T-helper 2 cell treated with Interferon-gamma antibody and Interleukin-4, amounts not matched to agents 5 μg/mL and 100 μg/mL, for 36 hours (primary cell): ENCODE measurements at regions not wholly inside any gene's neighbourhood (a gene's known extent, or its start where the extent isn't known, plus 50 kb on each side); places are given as distances from the start of the nearest gene placed in this dataset.
"Not testable (repeated sequence)": the region's sequence is repeated elsewhere in the genome, so short reads cannot be mapped to it uniquely, and the experiment has no call there.

ENCODE experiments used
- DNase-seq: peaks from one replicate; pipeline ENCODE4 v3.0.0; 2021; ENCODE audit warnings: low spot score
- H3K27ac Mint-ChIP-seq: one replicate; pipeline ENCODE4 v1.8.0; 2021; ENCODE audit warnings: mild to moderate bottlenecking, mixed read lengths
- H3K27me3 Mint-ChIP-seq: one replicate; pipeline ENCODE4 v1.8.0; 2021; ENCODE audit warnings: low read depth, mixed read lengths
- H3K36me3 Mint-ChIP-seq: one replicate; pipeline ENCODE4 v1.8.0; 2021; ENCODE audit warnings: low read depth, mixed read lengths
- H3K4me1 Mint-ChIP-seq: one replicate; pipeline ENCODE4 v1.8.0; 2021; ENCODE audit warnings: low read depth, mixed read lengths
- H3K4me3 Mint-ChIP-seq: one replicate; pipeline ENCODE4 v1.8.0; 2022; ENCODE audit warnings: mild to moderate bottlenecking, moderate library complexity, mixed read lengths
- H3K9me3 Mint-ChIP-seq: one replicate; pipeline ENCODE4 v1.8.0; 2021; ENCODE audit warnings: mixed read lengths

DNA sequence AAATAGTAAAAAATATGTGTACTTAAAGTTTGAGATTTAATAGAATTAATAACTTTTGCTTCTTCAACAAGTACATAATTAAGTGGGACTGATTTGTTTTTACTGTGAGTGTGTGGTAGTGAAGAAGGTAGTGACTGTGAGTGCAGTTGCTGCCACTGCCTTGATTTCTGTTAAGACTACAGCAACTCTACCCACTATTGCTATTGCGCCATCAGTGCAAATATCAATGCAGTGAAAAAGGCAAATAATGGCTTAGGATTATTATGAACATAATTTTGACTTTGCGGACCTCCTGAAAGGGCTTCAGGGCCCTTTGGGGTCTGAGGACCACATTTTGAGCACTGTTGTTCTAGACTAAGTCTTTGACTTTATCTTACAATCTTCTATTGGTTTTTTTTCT, 112.0 kb upstream of the PITX1 start:
- Mint-ChIP-seq H3K36me3 (no peaks in the 10 kb centered on the region), H3K4me3 (no peak overlapping the region), H3K27me3 (peaks cover 4% of the 10 kb centered on the region), H3K9me3 (peaks cover 5% of the 10 kb centered on the region), H3K27ac (no peak overlapping the region), H3K4me1 (no peaks in the 10 kb centered on the region)
- DNase-seq = no peak

DNA sequence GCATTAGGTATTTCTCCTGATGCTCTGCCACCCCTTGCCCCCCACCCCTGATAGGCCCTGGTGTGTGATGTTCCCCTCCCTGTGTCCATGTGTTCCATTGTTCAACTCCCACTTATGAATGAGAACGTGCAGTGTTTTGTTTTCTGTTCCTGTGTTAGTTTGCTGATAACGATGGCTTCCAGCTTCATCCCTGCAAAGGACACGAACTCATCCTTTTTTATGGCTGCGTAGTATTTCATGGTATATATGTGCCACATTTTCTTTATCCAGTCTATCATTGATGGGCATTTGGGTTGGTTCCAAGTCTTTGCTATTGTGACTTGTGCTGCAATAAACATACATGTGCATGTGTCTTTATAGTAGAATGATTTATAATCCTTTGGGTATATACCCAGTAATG, 109.7 kb upstream of the PITX1 start:
- H3K9me3 Mint-ChIP-seq, H3K27ac Mint-ChIP-seq, DNase-seq, H3K27me3 Mint-ChIP-seq, H3K4me1 Mint-ChIP-seq, H3K4me3 Mint-ChIP-seq, H3K36me3 Mint-ChIP-seq: not testable (repeated sequence)

DNA sequence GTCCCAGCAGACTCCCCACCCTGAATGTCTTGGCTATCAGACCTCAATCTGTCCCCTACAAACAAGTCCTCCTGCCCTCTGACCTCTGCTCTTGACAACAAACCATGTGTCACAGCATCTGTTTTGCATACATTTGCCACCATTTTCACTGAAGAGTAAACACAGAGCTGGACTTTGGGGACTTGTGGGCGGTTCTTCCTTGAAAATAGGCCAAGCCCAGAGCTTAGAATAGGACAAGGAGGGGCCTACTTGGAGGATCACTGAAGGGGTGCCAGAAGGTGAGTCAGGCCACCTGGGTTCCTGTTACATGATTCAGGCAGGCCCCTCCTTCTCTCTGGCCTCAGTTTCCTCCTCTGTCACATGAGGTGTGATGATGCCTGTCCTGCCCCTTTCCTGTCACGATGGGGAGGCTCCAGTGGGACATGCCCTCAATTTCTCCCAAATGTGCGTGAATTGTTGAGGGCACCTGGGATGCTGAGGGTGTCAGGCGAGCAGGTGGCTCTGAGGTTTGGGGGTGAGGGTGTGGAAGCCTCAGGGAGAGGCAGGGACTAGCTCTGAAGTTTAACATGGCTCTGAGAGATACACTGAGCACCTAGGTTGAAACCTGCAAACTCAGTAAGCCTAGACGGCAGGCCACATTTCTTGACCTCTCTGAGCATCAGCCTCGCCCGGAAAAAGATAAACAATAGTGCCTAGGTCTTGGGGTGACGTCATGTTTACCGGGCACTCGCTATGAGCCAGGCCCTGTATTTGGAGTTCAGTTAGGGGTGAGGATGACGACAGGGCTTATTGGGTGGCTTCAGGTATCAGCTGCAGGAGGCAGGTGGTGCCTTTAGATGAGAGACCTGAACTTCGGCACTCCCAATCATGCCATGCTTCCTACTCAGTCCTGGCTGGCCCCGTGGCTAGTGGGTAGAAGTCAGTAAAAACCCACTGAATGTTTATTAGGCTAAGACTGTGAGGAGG, 107.6 kb upstream of the PITX1 start:
- no peaks in the 10 kb centered on the region for H3K36me3 Mint-ChIP-seq
- no peaks in the 10 kb centered on the region for H3K9me3 Mint-ChIP-seq
- no peaks in the 10 kb centered on the region for H3K4me1 Mint-ChIP-seq
- H3K27ac Mint-ChIP-seq = no peak overlapping the region
- peaks cover 10% of the 10 kb centered on the region for H3K27me3 Mint-ChIP-seq
- H3K4me3 Mint-ChIP-seq = no peak overlapping the region
- no peak for DNase-seq

- H3K27ac Mint-ChIP-seq = no peak overlapping the region
- H3K9me3 Mint-ChIP-seq = no peaks in the 10 kb centered on the region
- H3K36me3 Mint-ChIP-seq = no peaks in the 10 kb centered on the region
- H3K27me3 Mint-ChIP-seq = peaks cover 7% of the 10 kb centered on the region
- no peaks in the 10 kb centered on the region for H3K4me1 Mint-ChIP-seq
- no peak overlapping the region for H3K4me3 Mint-ChIP-seq
- no peak for DNase-seq
These were observed 106.6 kb upstream of the PITX1 start for GRCh38 chr5:135140446-135141204.

GRCh38 chr5:135139381-135140134, 105.5 kb upstream of the PITX1 start:
- DNase-seq = no peak
- Mint-ChIP-seq H3K4me3 (no peak overlapping the region), H3K4me1 (no peaks in the 10 kb centered on the region), H3K27me3 (peaks cover 6% of the 10 kb centered on the region), H3K36me3 (no peaks in the 10 kb centered on the region), H3K27ac (no peak overlapping the region), H3K9me3 (no peaks in the 10 kb centered on the region)

DNA sequence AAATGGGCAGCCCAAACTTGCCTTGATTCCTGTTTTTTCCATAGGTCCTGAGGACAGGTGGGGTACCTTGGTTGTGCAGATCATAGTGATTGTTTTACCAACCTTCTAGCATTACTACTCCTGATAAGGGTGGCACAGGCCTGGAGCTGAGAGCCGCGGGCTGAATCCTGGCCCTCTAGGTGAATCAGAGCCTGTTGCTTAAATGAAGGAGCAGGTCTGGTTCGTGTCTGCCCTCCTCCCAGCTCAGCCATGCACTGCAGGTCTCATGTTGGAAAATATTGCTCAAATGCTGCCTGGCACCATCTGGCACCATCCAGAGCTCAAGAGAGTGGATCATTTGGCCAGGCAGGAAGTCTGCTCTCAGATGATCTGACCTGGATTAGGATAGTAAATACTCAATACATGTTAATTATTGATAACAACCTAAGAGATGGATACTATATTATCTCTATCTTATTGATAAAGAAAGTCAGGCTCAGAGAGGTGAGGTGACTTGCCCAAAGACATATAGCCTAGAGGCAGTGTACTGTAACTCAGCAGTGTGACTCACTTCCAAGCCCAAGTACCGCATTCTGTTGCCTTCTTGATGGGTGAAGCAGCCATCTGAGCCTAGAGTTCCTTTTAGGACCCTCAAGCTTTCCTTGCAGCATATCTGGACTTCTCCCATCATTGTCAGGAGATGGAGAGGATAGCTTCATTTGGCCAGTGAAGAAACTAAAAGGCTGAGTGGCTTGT, 104.3 kb upstream of the PITX1 start:
- H3K27me3 Mint-ChIP-seq = peaks cover 6% of the 10 kb centered on the region
- H3K36me3 Mint-ChIP-seq = no peaks in the 10 kb centered on the region
- H3K9me3 Mint-ChIP-seq = no peaks in the 10 kb centered on the region
- H3K4me1 Mint-ChIP-seq = no peaks in the 10 kb centered on the region
- no peak for DNase-seq
- no peak overlapping the region for H3K4me3 Mint-ChIP-seq
- H3K27ac Mint-ChIP-seq = no peak overlapping the region

GRCh38 chr5:135137146-135137915, 103.3 kb upstream of the PITX1 start:
- H3K27me3 Mint-ChIP-seq = peaks cover 6% of the 10 kb centered on the region
- no peaks in the 10 kb centered on the region for H3K4me1 Mint-ChIP-seq
- no peak overlapping the region for H3K4me3 Mint-ChIP-seq
- no peaks in the 10 kb centered on the region for H3K36me3 Mint-ChIP-seq
- no peaks in the 10 kb centered on the region for H3K9me3 Mint-ChIP-seq
- H3K27ac Mint-ChIP-seq = no peak overlapping the region
- no peak for DNase-seq

GRCh38 chr5:135136546-135136945, 102.5 kb upstream of the PITX1 start:
- Mint-ChIP-seq H3K36me3 (no peaks in the 10 kb centered on the region), H3K27ac (no peak overlapping the region), H3K4me3 (no peak overlapping the region), H3K27me3 (peaks cover 6% of the 10 kb centered on the region), H3K4me1 (no peaks in the 10 kb centered on the region), H3K9me3 (no peaks in the 10 kb centered on the region)
- DNase-seq = no peak

GRCh38 chr5:135135530-135136226, 101.7 kb upstream of the PITX1 start:
- Mint-ChIP-seq H3K4me3 (no peak overlapping the region), H3K9me3 (no peaks in the 10 kb centered on the region), H3K27me3 (peaks cover 6% of the 10 kb centered on the region), H3K4me1 (no peaks in the 10 kb centered on the region), H3K36me3 (no peaks in the 10 kb centered on the region), H3K27ac (no peak overlapping the region)
- DNase-seq = no peak

DNA sequence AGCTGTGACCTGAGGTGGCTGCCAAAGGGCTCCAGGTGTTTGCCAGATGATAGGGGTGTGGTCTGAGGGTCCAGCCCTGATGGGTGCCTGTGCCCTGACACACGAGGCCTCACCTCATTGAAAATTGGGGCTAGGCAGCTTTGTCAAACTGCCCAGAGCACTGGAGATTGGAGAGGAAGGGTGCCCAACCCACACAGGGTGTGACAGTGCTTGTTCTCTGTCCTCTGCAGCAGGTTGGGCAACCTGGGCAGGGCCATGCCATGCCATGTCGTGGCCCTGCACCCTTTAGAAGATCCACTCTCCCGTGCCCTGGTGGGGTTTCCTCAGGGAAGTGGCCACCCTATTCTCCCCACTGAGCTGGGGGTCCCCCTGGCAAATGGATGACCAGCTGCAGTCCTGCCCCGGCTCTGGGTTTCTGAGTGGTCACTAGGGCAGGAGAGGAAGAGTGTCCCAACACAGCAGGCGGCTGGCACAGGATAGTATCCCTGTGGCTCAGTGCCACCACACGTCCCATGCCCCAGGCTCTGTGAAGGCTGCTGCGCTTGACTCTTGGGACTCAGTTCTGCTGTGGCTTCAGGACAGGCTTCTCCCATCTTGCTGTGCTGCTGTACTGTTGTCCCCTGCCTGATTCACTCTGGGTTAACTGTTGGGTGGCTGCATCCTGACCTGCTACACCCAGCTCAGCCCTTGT, 100.8 kb upstream of the PITX1 start:
- Mint-ChIP-seq H3K4me1 (no peaks in the 10 kb centered on the region), H3K27ac (no peak overlapping the region), H3K36me3 (no peaks in the 10 kb centered on the region), H3K27me3 (peaks cover 5% of the 10 kb centered on the region), H3K4me3 (no peak overlapping the region), H3K9me3 (no peaks in the 10 kb centered on the region)
- no peak for DNase-seq

DNA sequence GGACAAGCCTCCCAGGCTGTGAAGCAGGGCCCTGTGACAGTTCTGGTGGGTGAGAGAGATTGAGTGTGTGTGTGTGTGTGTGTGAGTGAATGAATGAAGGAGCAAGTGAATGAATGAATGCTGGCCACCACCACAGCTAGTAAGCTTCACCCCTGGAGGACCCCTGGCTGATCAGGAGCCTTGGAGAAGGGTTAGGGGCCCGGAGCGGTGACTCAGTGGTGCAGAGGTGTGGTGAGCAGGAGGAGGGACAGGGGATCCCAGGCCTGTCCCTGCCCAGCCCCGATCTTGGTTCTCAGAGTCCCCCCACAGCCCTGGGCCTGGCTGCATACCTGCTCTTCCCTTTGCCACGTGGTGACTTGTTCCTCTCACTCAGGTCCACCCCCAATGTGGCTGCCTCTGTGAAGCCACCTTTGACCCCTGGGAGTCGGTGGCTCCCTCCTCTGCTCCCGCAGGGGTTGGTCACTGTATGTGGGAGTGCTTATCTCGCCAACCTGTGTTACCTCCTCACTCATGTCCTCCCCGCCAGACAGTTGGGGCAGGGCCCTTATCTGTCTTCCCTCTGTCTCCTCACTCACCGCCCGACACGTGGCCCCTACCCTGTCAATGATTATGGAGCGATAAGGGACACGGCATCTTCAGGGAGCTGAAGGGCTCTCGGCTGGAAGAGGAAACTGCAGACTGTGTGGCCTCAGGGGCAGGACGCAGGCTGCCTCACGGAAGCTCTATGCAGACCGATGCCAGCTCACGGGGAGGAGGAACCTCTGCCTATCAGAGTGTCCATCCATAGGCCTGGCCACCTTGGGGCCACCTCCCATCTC, 99.9 kb upstream of the PITX1 start:
- H3K9me3 Mint-ChIP-seq = no peaks in the 10 kb centered on the region
- peaks cover 5% of the 10 kb centered on the region for H3K4me1 Mint-ChIP-seq
- peaks cover 7% of the 10 kb centered on the region for H3K27me3 Mint-ChIP-seq
- DNase-seq = no peak
- H3K27ac Mint-ChIP-seq = no peak overlapping the region
- H3K4me3 Mint-ChIP-seq = no peak overlapping the region
- no peaks in the 10 kb centered on the region for H3K36me3 Mint-ChIP-seq
